GM19468 (cell line): ENCODE measurements at regions not wholly inside any gene's neighbourhood (a gene's known extent, or its start where the extent isn't known, plus 50 kb on each side); places are given as distances from the start of the nearest gene placed in this dataset.

ENCODE experiments used
- ATAC-seq: cut with Tn5 transposase; IDR thresholded peaks from one replicate; pipeline ENCODE4 v1.9.1; 2021; ENCODE audit warnings: mild to moderate bottlenecking, moderate library complexity, moderate number of reproducible peaks; ENCODE audit not compliant: unreplicated experiment; ENCODE audit errors: extremely low read depth

DNA sequence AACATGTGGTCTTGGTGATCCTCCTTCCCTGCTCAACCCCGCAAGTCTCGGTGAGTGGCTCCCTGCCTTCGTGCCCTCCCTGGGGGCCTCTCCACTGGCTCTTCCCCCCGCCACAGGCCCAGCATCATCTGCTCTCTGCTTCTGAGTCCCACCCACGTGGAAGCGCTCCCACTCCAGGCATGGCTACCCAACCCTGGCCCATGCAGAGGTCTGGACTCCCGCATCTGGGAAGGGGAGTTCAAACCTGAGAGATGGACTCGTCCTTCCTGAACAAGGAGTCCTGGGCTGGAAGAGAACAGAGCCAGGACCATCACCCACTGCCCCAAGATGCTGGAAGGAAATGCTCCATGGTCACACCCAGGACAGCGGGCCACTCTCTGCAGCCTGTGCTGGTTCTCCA is 90.8 kb downstream of the DHCR7 start:
- ATAC-seq, result no peak

DNA sequence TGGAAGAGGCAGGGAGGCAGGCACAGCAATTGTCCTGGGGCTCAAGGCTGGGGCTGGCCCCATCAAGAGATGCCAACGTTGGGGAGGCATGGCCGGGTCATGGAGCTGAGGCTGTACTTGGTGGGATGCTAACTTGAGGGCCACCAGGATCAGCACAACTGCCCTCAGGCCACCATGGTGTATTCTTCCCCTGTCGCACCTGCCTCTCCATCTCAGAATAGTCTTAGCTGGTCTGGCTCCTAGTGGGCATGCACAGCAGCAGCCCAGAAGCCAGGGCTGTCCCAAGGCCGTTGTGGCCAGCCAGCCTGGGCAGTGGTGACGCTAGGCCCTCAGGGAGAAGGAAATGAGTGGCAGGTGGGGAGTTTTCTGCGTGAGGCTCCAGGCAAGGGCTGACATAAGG is 91.3 kb downstream of the DHCR7 start:
- no peak for ATAC-seq

DNA sequence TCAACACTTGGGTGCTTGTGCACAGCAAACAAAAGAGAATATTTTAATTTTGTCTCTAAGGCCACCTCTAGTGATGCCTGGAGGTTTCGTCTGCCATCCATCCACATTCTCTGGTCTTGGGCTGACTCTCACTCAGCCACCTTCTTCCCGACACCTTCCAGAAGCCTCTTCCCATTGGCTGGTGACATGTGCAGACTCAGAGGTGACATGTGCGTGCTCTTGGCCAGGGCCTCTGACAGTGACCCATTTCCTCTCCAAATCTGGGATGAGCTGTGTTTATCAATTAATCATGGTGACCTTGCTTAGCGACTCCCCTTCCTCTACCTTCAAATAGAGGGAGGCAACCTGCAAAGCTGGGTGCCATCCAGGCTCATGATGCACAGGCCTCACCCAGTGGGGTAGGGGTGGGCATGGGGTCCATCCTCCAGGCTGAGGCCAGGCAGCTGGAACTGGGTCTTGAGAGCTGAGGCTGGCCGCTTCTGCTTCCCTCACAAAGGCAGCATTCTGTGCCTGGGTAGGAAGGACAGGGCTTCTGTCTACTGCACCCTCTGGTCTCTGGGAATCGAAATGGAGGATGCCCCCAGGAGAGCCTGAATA is 91.8 kb downstream of the DHCR7 start:
- no peak for ATAC-seq

DNA sequence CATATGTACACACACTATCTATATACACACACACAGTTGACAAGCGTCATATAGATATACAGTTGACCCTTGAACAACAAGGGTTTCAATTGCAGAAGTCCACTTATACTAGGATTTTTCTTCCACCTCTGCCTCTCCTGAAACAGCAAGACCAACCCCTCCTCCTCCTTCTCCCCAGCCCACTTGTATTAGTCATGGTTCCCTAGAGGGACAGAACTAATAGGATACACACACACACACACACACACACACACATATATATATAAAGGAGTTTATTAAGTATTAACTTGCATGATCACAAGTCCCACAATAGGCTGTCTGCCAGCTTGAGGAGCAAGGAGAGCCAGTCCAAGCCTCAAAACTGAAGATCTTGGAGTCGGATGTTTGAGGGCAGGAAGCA is 92.9 kb downstream of the DHCR7 start:
- no peak for ATAC-seq

DNA sequence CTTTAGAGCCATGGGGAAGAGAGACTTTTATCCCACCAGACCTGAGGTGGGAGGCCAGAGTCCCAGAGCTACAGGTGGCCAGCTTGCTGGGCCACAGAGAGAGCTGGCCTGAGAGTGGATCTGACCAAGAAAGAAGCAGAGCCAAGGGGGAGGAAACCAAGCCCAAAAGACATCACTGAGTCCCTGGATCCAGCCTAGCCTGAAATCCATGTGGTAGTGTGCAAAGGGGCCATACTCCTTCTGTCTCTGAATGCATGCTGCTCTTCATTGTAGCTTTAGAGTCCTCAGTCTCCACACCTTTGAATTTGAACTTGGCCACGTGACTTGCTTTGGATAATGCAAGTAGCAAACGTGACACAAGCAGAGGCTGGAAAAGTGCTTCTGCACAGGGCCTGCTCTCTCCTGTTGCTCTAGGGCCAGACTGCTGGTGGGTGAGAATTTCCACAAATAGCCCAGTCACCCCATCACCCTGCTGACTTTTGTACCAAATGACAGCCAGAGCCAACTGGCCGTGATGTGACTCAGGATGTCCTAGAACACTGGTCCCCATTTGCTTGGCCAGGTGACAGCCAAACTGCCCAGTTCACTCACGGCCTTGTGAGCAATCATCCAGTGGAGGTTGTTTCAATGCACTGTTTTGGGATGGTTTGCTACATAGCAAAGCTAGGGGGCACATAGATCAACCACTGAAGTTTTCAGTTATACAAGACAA is 93.6 kb downstream of the DHCR7 start:
- no peak for ATAC-seq

DNA sequence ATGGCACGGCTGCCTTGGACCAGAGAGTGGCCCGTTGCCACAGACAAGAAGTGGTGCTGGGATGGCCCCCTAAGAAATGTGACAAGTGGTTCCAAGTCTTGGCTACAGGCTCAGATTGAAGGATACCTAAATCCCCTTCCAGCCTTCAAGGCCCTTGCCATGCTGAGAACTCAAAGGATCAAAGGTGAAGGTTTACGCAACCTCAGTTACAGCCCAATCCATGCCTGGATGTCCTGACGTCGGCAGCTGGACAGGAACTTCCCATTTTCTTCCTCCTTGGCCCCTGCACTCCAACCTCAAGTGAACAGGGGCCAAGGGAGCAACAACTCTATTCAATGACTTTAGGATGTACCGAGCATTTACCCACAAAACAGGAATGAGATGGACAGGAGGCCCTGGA is 95.4 kb downstream of the DHCR7 start:
- ATAC-seq, result no peak

DNA sequence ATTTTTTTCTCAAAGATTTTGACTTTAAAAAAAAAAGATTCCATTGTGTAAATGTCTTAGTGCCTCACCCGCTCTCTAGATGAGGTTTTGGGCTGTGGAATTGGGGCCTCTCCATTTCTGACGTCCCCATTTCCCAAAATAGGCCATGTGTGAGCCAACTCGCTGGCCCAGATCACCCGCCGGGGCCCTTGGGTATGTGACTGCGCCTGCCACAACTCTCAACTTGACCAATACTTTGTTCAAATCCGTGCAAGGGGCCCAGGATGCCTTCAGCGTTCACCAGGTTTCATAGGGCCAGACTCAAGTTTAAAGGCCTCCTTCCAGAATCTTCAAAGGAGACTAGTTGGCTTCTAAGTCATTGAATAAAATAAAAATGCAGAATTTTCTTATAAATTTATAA is 96.0 kb downstream of the DHCR7 start:
- ATAC-seq, result no peak

DNA sequence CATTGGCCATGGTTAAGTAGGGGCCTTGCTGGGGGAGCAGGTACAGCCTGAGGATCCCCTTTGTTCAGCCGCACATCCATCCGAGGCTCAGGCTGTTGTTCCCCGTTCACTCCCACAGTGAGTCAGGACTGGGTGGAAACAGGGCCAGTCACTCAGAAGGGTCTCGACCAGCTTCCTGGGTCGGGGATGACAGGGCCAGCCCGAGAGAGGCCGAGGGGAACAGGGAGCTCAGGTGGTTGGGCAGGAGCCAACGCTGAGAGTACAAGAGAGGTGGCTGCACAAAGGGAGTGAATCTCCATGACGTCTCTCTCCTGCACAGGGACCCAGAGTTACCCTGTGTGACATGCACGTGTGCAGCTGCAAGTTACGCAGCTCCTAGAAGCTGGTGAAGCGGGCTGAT is 97.2 kb upstream of the SHANK2 start:
- no peak for ATAC-seq

DNA sequence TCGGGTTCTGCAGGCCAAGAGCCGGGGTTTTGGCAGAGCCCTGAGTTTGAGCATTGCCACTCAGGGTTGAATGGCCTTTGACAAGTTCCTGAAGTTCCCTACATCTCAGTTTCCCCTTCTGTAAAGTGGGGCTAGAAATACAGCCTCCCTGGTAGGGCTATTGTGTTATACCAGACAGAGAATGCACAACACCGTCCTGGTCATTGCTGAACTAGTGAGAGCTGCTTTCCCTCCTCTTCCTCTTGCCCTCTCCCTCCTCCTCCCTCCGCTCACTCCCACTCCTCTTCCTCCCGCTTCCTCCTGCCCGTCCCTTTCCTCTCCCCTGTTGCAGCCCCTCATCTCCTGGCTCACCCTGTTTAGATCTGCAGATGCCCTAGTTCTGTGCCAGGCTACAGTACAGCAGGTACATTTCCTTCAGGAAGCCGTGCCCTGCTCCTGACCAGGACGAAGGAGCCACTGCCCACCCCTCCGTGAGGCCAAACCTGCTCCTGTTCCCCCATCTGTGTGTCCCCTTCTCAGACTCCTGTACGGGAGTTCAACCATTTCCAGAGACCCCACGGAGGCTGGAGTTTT is 91.5 kb upstream of the SHANK2 start:
- no peak for ATAC-seq

DNA sequence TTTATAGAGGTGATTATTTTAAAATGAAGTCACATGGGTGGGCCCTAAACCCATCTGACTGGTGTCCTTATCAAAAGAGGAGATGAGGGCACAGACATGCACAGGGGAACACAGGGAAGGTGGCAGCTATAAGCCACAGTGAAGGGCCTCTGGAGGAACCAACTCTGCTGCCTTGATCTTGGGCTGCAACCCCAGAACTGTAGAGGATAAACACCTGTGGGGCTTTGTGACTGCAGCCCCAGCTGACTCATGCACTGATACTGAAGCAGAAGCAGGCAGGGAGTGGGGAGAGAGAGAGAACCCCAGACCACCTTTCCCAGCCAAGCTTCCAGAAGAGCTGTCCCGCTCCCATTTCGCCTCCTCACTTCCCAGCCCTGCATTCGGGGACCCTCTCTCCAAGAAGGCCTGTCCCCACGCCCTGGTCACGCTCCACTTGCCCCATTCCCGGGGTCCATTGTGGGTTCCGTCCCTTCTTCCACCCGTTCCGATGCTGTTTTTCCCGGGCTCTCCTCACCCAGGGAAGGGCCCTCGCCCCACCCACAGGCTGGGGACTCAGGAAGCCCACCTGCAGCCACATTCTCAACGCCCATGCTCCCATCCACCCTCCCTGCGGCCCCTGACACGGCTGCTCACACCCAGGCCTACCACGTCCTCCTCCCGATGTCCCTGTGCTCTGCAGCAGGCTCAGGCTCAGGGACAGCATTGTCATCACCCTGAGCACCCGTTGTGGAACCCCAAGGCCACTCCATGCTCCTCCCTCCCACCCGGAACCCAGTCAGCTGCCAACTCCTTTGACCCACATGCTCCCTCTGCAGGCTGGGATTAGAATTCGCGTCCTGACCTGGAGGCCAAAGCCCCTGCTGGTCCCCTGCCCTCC is 90.8 kb upstream of the SHANK2 start:
- no peak for ATAC-seq

DNA sequence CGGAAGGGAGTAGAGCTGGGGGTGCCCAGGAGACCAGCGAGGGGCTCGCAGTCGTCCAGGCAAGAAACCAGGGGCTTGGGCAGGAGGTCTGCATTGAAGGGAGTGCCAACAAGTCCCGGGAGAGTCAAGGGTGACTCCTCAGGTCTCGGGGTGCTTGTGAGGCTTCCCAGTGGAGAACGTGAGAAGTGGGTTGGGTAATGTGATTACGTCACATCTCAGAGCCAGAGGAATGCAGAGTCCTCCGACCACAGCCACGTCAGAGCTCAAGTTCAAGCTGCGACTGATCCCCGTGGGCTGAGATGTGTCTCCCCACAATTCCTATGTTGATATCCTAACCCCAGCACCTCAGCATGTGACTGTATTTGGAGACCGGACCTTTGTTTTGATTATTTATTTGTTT is 89.7 kb upstream of the SHANK2 start:
- no peak for ATAC-seq

DNA sequence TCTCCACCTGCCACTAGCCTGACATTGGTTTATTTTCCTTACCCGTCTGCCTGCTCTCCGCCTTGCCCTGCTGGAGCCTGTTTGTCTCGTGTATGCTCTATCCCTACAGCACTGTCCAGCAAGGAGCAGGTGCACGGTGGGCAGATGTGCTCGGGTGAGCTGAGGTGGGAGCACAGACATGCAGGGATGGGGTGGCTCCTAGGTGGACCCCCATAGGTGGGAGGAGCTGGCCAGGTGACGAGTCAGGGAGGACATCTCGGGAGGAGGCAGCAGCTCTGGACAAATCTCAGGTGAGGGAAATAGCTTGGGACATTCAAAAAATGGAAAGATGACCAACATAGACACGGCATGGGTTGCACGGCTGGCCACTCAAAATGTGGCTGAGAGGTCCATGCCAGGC is 89.2 kb upstream of the SHANK2 start:
- no peak for ATAC-seq

DNA sequence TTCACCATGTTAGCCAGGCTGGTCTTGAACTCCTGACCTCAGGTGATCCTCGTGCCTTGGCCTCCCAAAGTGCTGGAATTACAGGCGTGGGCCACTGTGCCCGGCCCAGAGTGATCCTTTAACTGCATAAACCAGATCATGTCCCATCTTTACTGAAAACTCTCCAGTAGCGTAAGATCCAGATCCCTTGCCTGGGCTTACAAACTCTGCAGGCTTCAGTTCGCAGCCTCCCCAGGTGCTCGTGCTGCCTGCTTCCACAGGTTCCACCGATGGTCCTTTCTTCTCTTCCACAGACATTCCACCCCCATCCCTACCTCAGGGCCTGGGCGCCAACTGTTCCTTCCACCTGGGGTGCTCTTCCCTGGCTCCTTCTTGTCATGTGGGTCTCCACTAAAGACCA is 88.8 kb upstream of the SHANK2 start:
- ATAC-seq, result no peak

DNA sequence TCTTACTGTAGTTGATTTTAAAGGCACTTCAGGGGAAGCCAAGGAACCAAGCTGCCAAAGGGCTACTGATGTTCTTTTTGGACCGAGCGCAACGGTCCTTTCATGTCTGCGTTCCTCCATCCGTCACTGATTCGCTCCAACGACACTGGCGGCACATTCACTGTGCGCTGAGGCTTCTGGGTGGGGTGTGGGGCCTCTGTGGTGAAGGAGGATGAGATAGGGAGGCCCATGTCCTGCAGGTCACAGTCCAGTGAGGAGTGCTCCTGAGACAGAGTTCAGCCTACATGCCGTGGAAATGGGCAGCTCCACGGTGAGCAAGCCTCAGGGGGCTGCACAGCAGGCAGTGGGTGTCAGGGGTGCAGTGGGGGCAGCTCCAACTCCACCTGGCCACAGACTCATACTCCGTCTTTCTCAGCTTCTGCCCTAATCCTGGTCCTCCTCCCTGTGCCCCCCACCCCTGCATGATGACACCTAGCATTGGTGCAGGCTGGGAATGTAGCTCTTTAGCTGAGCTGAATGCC is 87.8 kb upstream of the SHANK2 start:
- ATAC-seq, result no peak

DNA sequence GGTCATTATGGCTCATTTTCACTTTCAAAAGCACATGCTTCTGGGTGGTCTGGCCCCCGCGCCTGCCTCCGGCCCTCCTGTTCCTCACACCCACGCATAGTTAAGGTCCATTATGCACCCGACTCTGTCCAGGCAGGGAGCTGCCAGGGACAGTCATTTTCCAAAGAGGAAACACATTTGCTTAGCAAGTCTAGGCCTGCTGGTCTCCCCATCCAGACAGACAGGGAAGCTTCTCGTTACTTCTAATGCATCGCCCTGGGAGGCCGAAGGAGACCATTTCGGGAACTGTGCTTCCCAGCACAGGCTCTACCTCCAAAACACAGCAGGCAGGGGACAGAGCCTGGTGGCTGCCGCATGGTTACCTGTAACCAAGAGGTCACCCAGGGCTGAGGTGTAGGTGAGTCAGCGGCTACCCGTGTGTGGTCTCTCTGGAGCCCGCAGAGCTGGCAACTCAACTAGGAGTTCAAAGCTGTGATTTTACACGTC is 87.1 kb upstream of the SHANK2 start:
- no peak for ATAC-seq

DNA sequence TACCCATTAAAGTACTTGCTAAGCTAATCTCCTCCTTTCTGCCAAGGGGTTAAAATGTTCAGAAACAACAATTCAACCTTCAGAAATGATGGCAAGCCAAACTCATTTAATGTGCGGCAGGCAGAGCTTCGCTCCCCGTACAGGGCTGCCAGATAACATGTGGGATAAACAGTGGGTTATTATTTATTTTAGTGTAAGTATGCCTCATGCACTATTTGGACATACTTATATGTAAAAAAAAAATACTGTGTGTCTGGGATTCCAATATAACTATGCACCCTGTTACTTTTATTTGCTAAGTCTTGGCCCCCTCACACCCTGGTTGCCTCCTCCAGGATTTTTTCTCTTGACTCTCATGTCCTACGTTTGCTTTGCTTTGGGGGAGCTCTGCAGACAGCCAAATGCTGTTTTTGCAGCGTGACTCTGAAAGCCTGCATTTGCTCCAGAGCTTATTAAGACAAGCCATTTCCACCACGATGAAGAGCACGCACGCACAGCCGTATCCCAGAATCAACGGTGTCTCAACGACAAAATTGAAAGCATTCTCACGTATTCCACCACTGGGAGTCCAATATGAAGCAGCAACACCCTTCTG is 86.5 kb upstream of the SHANK2 start:
- ATAC-seq, result no peak

DNA sequence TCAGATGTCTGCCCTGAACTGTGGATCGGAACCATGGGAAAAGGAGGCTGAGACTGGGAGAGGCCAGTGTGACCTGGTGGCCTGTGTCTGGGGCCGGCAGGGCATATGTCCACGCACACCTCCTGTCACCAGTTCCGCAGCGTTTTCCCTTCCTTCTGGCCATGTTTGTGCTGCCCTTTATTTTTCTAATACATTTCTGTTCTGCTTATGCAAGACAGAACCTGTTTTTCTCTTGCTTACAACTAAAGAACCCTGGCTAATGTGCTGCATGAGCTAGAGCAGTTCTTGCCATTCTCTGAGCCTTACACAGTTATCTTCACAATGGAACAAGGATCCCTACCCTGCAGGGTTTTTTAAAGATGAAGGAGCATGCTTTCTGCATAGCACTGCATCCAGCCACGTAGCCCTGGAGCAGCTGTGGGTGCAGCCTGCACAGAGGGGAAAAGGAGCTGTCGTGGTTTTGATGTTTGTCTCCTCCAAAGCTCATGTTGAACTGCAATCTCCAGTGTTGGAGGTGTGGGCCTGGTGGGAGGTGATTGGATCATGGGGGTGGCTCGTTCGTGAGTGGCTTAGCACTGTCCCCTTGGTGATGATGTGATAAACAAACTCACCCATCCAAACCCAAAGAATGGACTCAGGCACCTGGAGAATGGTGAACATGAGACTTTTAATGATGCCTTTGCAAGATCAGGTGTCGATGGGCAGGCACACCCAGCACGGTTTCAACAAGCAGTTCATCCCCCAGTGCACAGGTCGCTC is 84.8 kb upstream of the SHANK2 start:
- no peak for ATAC-seq

DNA sequence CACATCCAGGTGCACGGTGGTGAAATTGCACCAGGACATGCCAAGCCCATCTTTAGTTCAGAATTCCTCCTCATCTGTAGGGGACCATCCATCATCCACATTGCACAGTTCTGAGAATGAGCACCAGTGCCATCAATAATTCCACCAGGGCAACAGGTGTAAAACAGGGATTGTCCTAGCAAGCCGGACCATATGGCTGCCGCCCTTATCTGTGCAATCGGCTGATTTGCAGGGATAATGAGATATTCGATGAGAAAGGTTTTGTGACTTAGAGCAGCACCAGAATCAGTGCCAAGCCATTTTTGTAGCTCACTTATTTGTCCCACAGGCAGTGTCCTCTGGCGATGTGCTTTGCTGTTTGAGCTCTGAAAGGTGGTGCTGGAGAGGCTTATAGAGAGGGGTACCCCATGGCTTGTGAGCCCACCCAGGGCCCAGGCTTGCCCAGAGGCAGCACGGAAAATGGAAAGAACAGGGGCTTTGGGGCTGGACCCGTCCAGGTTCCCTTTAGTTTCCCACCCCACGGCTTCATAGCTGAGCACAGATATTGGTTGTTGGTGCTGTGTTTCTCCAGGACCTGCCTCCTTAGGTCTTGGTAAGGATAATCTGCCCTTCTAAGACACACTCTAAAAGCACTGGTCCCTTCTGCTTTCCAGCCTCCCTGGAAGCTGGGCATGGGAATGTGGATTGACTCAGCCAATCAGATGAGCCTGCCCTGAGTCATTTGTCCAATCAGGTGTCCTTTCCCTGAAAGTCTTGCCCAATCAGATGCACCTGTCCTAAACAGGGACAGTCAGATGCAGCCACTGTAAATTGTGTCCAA is 84.0 kb upstream of the SHANK2 start:
- no peak for ATAC-seq

DNA sequence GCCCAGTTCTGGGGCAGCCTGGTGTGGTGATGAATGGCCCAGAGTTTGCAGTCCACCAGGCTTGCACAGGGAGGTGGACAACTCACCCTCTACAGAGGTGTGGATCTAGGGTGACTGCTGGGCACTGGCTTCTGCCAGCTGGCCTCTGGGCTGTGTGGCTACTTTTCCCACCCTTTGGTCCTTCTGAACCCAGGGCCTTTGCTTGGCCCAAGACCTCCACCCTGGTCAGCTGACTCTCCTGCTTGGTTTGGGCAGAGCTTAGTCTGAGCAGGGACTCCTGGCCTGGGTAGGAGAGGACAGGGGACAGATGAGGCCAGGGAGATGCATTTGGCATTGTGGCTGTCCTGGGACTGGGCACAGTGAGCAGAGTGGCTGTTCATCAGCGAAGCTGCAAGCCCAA is 83.0 kb upstream of the SHANK2 start:
- ATAC-seq, result no peak
